HepG2 (cell line): ENCODE measurements at regions not wholly inside any gene's neighbourhood (a gene's known extent, or its start where the extent isn't known, plus 50 kb on each side); places are given as distances from the start of the nearest gene placed in this dataset.

Experiments
- ATAC-seq: fragments of 200-7000 bp; cut with Tn5 transposase; 3 replicates; pipeline ENCODE4 v1.9.1; 2020; ENCODE audit warnings: mild to moderate bottlenecking, moderate library complexity
- BruUV-seq: library from RNA; stranded (reverse); fragments of 400-500 nt; replicated peaks from 2 replicates; lab custom pipeline; 2021; lab: Mats Ljungman, UMichigan
- CTCF ChIA-PET: fragments of 300-600 bp; formaldehyde crosslinking; extraction: SDS; loops from one replicate; lab custom pipeline; 2021; ENCODE audit warnings: low total read pairs, inconsistent platforms, low intra/inter-chr PET ratio; lab: Yijun Ruan, JAX
- POLR2A ChIA-PET: fragments of 350-600 bp; sonication (Branson Sonifier 250); formaldehyde crosslinking; loops from one replicate; lab custom pipeline; 2020; ENCODE audit warnings: antibody characterized with exemption, inconsistent platforms; lab: Yijun Ruan, JAX
- DNase-seq: peaks from one replicate; pipeline ENCODE4 v3.0.0-alpha.2; 2015; ENCODE audit warnings: low spot score
- FAIRE-seq: peaks from 3 replicates; lab custom pipeline; 2011; peaks lifted over from hg19 to GRCh38; lab: Jason Lieb, UNC
- H2AFZ ChIP-seq: one replicate; pipeline ENCODE4 v1.6.1; 2011; ENCODE audit warnings: low read length, inconsistent platforms
- H3K27ac ChIP-seq: fragments of 300-600 bp; 3 replicates; pipeline ENCODE4 v1.8.0; 2011; ENCODE audit warnings: mixed run types, mild to moderate bottlenecking, mixed read lengths, low read length, inconsistent platforms; ENCODE audit not compliant: insufficient read depth; ENCODE audit errors: extremely low read length
- H3K27me3 ChIP-seq, 2 experiments: fragments of 200-600 bp in 1 of 2; 2 replicates in 1 of 2; 3 replicates in 1 of 2; pipeline versions ENCODE4 v1.6.0 to v1.8.0; 2011; ENCODE audit warnings: low read length in 2 of 2, mild to moderate bottlenecking in 2 of 2, moderate library complexity in 2 of 2, inconsistent platforms in 1 of 2; ENCODE audit not compliant: insufficient read depth in 2 of 2, control insufficient read depth in 1 of 2
- H3K36me3 ChIP-seq, 2 experiments: fragments of 200-600 bp in 1 of 2; replicated peaks in 1 of 2; 2 replicates in 1 of 2; 3 replicates in 1 of 2; pipeline versions ENCODE4 v1.5.1 to v1.8.0; 2011; ENCODE audit warnings: low read length in 2 of 2, inconsistent platforms in 1 of 2; ENCODE audit not compliant: insufficient read depth in 2 of 2, control insufficient read depth in 1 of 2
- H3K4me1 ChIP-seq: 2 replicates; pipeline ENCODE4 v1.5.1; 2012; ENCODE audit warnings: low read length, inconsistent platforms; ENCODE audit not compliant: insufficient read depth
- H3K4me2 ChIP-seq: 2 replicates; pipeline ENCODE4 v1.6.0; 2011; ENCODE audit warnings: low read depth, low read length, inconsistent platforms
- H3K4me3 ChIP-seq, 3 experiments: fragments of 200-600 bp in 1 of 3; sonication (generic), shearing (Covaris generic) in 1 of 3; replicated peaks in 1 of 3; 2 replicates each; pipeline ENCODE4 v1.5.1; 2011 to 2016; ENCODE audit warnings: low read length in 3 of 3, inconsistent platforms in 2 of 3, low read depth in 2 of 3, mild to moderate bottlenecking in 2 of 3, control low read depth in 1 of 3, mixed read lengths in 1 of 3; ENCODE audit not compliant: insufficient read depth in 1 of 3
- H3K79me2 ChIP-seq: one replicate; pipeline ENCODE4 v1.6.1; 2011; ENCODE audit warnings: low read length, inconsistent platforms; ENCODE audit not compliant: insufficient read depth
- H3K9ac ChIP-seq: 2 replicates; pipeline ENCODE4 v1.6.0; 2011; ENCODE audit warnings: mild to moderate bottlenecking, low read depth, low read length, inconsistent platforms; ENCODE audit not compliant: insufficient read depth
- H3K9me3 ChIP-seq: 2 replicates; pipeline ENCODE4 v1.5.1; 2012; ENCODE audit warnings: mild to moderate bottlenecking, low read length
- H4K20me1 ChIP-seq: 2 replicates; pipeline ENCODE4 v1.6.0; 2011; ENCODE audit warnings: inconsistent platforms, mild to moderate bottlenecking, low read length, moderate library complexity; ENCODE audit not compliant: insufficient read depth
- AKAP8 ChIP-seq: sonication (generic); formaldehyde crosslinking; IDR thresholded peaks from 2 replicates; pipeline ENCODE4 v1.5.1; 2020; ENCODE audit warnings: mild to moderate bottlenecking, missing genetic modification reagents
- FOXC1 ChIP-seq: sonication (generic); formaldehyde crosslinking; IDR thresholded peaks from 2 replicates; pipeline ENCODE4 v1.8.0; 2022; ENCODE audit warnings: mild to moderate bottlenecking, missing genetic modification reagents, borderline replicate concordance
- FOXK1 ChIP-seq: sonication (generic); formaldehyde crosslinking; IDR thresholded peaks from 2 replicates; pipeline ENCODE4 v1.4.0; 2020; ENCODE audit warnings: low read depth, missing genetic modification reagents, borderline replicate concordance
- MBD4 ChIP-seq: IDR thresholded peaks from 2 replicates; pipeline ENCODE4 v1.6.1; 2012; ENCODE audit warnings: low read length, inconsistent platforms, borderline replicate concordance
- MLX ChIP-seq: IDR thresholded peaks from 2 replicates; pipeline ENCODE4 v1.6.1; 2016
- NFE2 ChIP-seq: sonication (generic); formaldehyde crosslinking; IDR thresholded peaks from 2 replicates; pipeline ENCODE4 v1.4.0; 2020; ENCODE audit warnings: missing genetic modification reagents
- PHF8 ChIP-seq: sonication (generic); formaldehyde crosslinking; IDR thresholded peaks from 2 replicates; pipeline ENCODE4 v1.5.0; 2020; ENCODE audit warnings: missing genetic modification reagents
- PPARG ChIP-seq: conservative IDR thresholded peaks from 2 replicates; pipeline ENCODE4 v1.6.1; 2016; ENCODE audit warnings: missing biosample characterization, missing genetic modification reagents
- SMAD3 ChIP-seq: sonication (generic); formaldehyde crosslinking; IDR thresholded peaks from 2 replicates; pipeline ENCODE4 v1.4.0; 2020; ENCODE audit warnings: missing genetic modification reagents
- SP140L ChIP-seq: sonication (generic); formaldehyde crosslinking; IDR thresholded peaks from 2 replicates; pipeline ENCODE4 v1.4.0; 2020; ENCODE audit warnings: missing genetic modification reagents, borderline replicate concordance
- ZBTB33 ChIP-seq: sonication (generic); formaldehyde crosslinking; IDR thresholded peaks from 2 replicates; pipeline ENCODE4 v1.4.0; 2020; ENCODE audit warnings: missing genetic modification reagents
- ZNF225 ChIP-seq: sonication (generic); formaldehyde crosslinking; IDR thresholded peaks from 2 replicates; pipeline ENCODE4 v1.4.0; 2020; ENCODE audit warnings: mild to moderate bottlenecking, missing genetic modification reagents
- ZNF354B ChIP-seq: sonication (generic); formaldehyde crosslinking; IDR thresholded peaks from 2 replicates; pipeline ENCODE4 v1.8.0; 2022; ENCODE audit warnings: mild to moderate bottlenecking, missing genetic modification reagents
- ZNF724P ChIP-seq: sonication (generic); formaldehyde crosslinking; IDR thresholded peaks from 2 replicates; pipeline ENCODE4 v1.8.0; 2022; ENCODE audit warnings: missing genetic modification reagents, borderline replicate concordance
- ZSCAN29 ChIP-seq: sonication (generic); formaldehyde crosslinking; conservative IDR thresholded peaks from 2 replicates; pipeline ENCODE4 v1.4.0; 2020; ENCODE audit warnings: mild to moderate bottlenecking, missing genetic modification reagents
- WGBS: methylation state at CpG from one replicate; pipeline ENCODE4 v1.1.6; 2017; ENCODE audit warnings: low lambda C conversion rate; 5-methylcytosine and 5-hydroxymethylcytosine counted together
- in situ Hi-C: cut with HindIII; loops from 2 replicates; pipeline ENCODE4 v1.10.0; 2017; ENCODE audit warnings: low pct_unique_long_range_greater_than_20kb; ENCODE audit not compliant: extremely low pct_ligation_motif_present
- intact Hi-C: fragments of 100-400 bp; cut with micrococcal nuclease; formaldehyde crosslinking; loops from one replicate; pipeline ENCODE4 v1.10.0; 2022; ENCODE audit not compliant: unreplicated experiment
- TF ChIP-seq, protein P1 (sequence below): sonication (generic); formaldehyde crosslinking; IDR thresholded peaks from 2 replicates; pipeline ENCODE4 v1.4.0; 2020; ENCODE audit warnings: mild to moderate bottlenecking, low read depth, missing genetic modification reagents

DNA sequence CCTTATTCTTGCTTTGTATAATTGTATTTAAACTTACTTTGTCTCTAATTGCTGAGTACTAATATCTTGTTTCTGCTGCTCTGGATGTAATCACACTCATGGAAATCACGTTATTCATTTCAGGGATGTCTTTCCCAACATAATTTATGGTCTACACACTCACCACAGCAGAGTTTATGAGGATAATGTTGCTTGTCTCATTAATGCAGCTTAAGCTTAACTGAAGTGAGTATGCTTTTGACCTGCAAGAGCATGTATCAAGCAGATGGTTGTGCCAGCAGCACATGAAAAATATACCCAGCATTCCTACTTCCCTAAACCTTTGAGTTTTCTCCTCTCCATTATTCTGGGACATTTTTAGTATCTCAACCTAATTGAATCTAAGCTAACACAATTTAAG, 1080.9 kb downstream of the SLITRK5 start:
- H3K27me3 ChIP-seq, result no peaks in the 10 kb centered on the region
- H3K36me3 ChIP-seq, result no peaks in the 10 kb centered on the region
- POLR2A ChIA-PET, result no interaction called here
- no peak overlapping the region for H3K4me2 ChIP-seq
- peaks cover 13% of the 10 kb centered on the region for H3K9me3 ChIP-seq
- TF ChIP-seq AKAP8 (CRISPR knock-in tag) (no peak), ZSCAN29 (CRISPR knock-in tag) (no peak), SP140L (CRISPR knock-in tag) (no peak), PHF8 (CRISPR knock-in tag) (no peak), MBD4 (no peak), PPARG (CRISPR knock-in tag) (no peak), ZNF724P (CRISPR knock-in tag) (no peak), SMAD3 (CRISPR knock-in tag) (no peak), ZNF354B (CRISPR knock-in tag) (no peak), FOXK1 (CRISPR knock-in tag) (no peak), FOXC1 (no peak), ZNF225 (no peak), NFE2 (CRISPR knock-in tag) (no peak), MLX (CRISPR knock-in tag) (no peak), ZBTB33 (CRISPR knock-in tag) (no peak)
- TF ChIP-seq, protein P1, sequence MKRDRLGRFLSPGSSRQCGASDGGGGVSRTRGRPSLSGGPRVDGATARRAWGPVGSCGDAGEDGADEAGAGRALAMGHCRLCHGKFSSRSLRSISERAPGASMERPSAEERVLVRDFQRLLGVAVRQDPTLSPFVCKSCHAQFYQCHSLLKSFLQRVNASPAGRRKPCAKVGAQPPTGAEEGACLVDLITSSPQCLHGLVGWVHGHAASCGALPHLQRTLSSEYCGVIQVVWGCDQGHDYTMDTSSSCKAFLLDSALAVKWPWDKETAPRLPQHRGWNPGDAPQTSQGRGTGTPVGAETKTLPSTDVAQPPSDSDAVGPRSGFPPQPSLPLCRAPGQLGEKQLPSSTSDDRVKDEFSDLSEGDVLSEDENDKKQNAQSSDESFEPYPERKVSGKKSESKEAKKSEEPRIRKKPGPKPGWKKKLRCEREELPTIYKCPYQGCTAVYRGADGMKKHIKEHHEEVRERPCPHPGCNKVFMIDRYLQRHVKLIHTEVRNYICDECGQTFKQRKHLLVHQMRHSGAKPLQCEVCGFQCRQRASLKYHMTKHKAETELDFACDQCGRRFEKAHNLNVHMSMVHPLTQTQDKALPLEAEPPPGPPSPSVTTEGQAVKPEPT (CRISPR knock-in tag), result no peak
- H3K27ac ChIP-seq, result no peak overlapping the region
- 3% methylated on average over 1 of the region's 1 CpG for WGBS
- in situ Hi-C loops, result no loop called here
- ATAC-seq (no peak), DNase-seq (no peak), FAIRE-seq (no peak)
- H3K4me1 ChIP-seq, result no peaks in the 10 kb centered on the region
- no peak overlapping the region for H3K9ac ChIP-seq
- H3K4me3 ChIP-seq, result no peak overlapping the region
- intact Hi-C loops, result no loop called here
- no peaks in the 10 kb centered on the region for H4K20me1 ChIP-seq
- H2AFZ ChIP-seq, result no peak overlapping the region
- no peaks in the 10 kb centered on the region for H3K79me2 ChIP-seq
- CTCF ChIA-PET, result no interaction called here
- no TSS peak for BruUV-seq
